Nephron (organoid): ENCODE measurements at regions not wholly inside any gene's neighbourhood (a gene's known extent, or its start where the extent isn't known, plus 50 kb on each side); places are given as distances from the start of the nearest gene placed in this dataset.

Source experiments
- H3K27ac Mint-ChIP-seq, 3 experiments: 2 replicates each; pipeline ENCODE4 v1.8.0; 2020; ENCODE audit warnings: mixed read lengths in 3 of 3, mild to moderate bottlenecking in 2 of 3, moderate library complexity in 1 of 3
- H3K27me3 Mint-ChIP-seq: 2 replicates; pipeline ENCODE4 v1.8.0; 2021; ENCODE audit warnings: low read depth, mild to moderate bottlenecking, moderate library complexity, mixed read lengths
- H3K36me3 Mint-ChIP-seq: 2 replicates; pipeline ENCODE4 v1.8.0; 2020; ENCODE audit warnings: low read depth, mixed read lengths
- H3K4me1 Mint-ChIP-seq: 2 replicates; pipeline ENCODE4 v1.8.0; 2020; ENCODE audit warnings: mixed read lengths
- H3K4me3 Mint-ChIP-seq, 3 experiments: 2 replicates each; pipeline ENCODE4 v1.8.0; 2020; ENCODE audit warnings: mild to moderate bottlenecking in 3 of 3, mixed read lengths in 3 of 3, moderate library complexity in 2 of 3
- H3K9me3 Mint-ChIP-seq: 2 replicates; pipeline ENCODE4 v1.8.0; 2020; ENCODE audit warnings: mixed read lengths
- CTCF ChIP-seq, 3 experiments: fragments of 200-600 bp; sonication (generic); IDR thresholded peaks; one replicate each; pipeline ENCODE4 v1.5.0; 2021; ENCODE audit warnings: antibody characterized with exemption in 3 of 3; ENCODE audit not compliant: unreplicated experiment in 3 of 3

GRCh38 chr2:105556366-105556765 lies 157.5 kb upstream of the FHL2 start:
- H3K27ac Mint-ChIP-seq = no peak overlapping the region
- peaks cover 20% of the 10 kb centered on the region for H3K27me3 Mint-ChIP-seq
- H3K9me3 Mint-ChIP-seq = no peaks in the 10 kb centered on the region

GRCh38 chr2:105554235-105554634 lies 155.4 kb upstream of the FHL2 start:
- Mint-ChIP-seq H3K27me3 (peaks cover 18% of the 10 kb centered on the region), H3K4me1 (peaks cover 9% of the 10 kb centered on the region), H3K4me3 (no peak overlapping the region)

More at GRCh38 chr2:105556366-105556765, 157.5 kb upstream of the FHL2 start:
- Mint-ChIP-seq H3K36me3 (no peaks in the 10 kb centered on the region), H3K4me3 (no peak overlapping the region), H3K4me1 (peaks cover 9% of the 10 kb centered on the region)
- TF ChIP-seq CTCF (IDR thresholded peaks at IDR 0.05; ENCODE audit: unreplicated experiment in 3 of 3) = no peak

GRCh38 chr2:105553538-105554196 lies 154.8 kb upstream of the FHL2 start:
- H3K27me3 Mint-ChIP-seq = peaks cover 12% of the 10 kb centered on the region
- H3K27ac Mint-ChIP-seq = no peak overlapping the region

More at GRCh38 chr2:105554235-105554634, 155.4 kb upstream of the FHL2 start:
- Mint-ChIP-seq H3K36me3 (no peaks in the 10 kb centered on the region), H3K27ac (no peak overlapping the region), H3K9me3 (no peaks in the 10 kb centered on the region)
- no peak for TF ChIP-seq CTCF (IDR thresholded peaks at IDR 0.05; ENCODE audit: unreplicated experiment in 3 of 3)

GRCh38 chr2:105546628-105546974 lies 147.8 kb upstream of the FHL2 start:
- Mint-ChIP-seq H3K4me1 (peaks cover 7% of the 10 kb centered on the region), H3K36me3 (no peaks in the 10 kb centered on the region), H3K27ac (no peak overlapping the region), H3K9me3 (no peaks in the 10 kb centered on the region), H3K4me3 (no peak overlapping the region), H3K27me3 (peaks cover 8% of the 10 kb centered on the region)
- no peak for TF ChIP-seq CTCF (IDR thresholded peaks at IDR 0.05; ENCODE audit: unreplicated experiment in 3 of 3)

More at GRCh38 chr2:105553538-105554196, 154.8 kb upstream of the FHL2 start:
- TF ChIP-seq CTCF (IDR thresholded peaks at IDR 0.05; ENCODE audit: unreplicated experiment in 3 of 3) = no peak
- H3K4me1 Mint-ChIP-seq = peaks cover 9% of the 10 kb centered on the region
- no peak overlapping the region for H3K4me3 Mint-ChIP-seq
- no peaks in the 10 kb centered on the region for H3K9me3 Mint-ChIP-seq
- H3K36me3 Mint-ChIP-seq = no peaks in the 10 kb centered on the region

- peaks cover 7% of the 10 kb centered on the region for H3K4me1 Mint-ChIP-seq
- H3K27me3 Mint-ChIP-seq = peaks cover 8% of the 10 kb centered on the region
- no peak overlapping the region for H3K4me3 Mint-ChIP-seq
- no peak overlapping the region for H3K27ac Mint-ChIP-seq
- TF ChIP-seq CTCF (IDR thresholded peaks at IDR 0.05; ENCODE audit: unreplicated experiment in 3 of 3) = peak; percentile 73 to 90 (median 78)
- no peaks in the 10 kb centered on the region for H3K36me3 Mint-ChIP-seq
- H3K9me3 Mint-ChIP-seq = no peaks in the 10 kb centered on the region
Observed at GRCh38 chr2:105545730-105546627, 147.1 kb upstream of the FHL2 start.
